ENCODE measurements at regions not wholly inside any gene's neighbourhood (a gene's known extent, or its start where the extent isn't known, plus 50 kb on each side); places are given as distances from the start of the nearest gene placed in this dataset.

DNA sequence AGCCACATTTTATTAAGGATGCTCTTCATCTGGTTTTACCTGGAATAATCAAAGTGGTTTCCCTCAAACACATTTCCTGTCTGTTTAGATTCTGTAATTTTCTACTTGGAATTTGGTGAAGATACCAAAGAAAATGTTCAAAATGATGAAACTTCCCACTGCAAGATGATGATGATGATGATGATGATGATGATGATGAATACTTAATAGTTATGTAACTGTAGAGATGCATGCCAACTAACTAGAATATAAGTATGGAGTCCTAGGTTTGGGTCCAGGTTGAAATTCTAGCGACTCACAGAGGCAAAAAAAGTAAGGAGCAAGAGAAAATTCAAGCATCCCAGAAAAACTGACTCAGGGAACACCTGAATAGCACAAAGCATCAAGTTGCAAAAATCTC lies 104.0 kb upstream of the KIAA1217 start:
- no peaks in the 10 kb centered on the region for H3K4me1 ChIP-seq
- DNase-seq (ENCODE audit: low spot score in 2 of 2): no peak
- no peak overlapping the region for H3K4me3 ChIP-seq
- H3K36me3 ChIP-seq: no peaks in the 10 kb centered on the region
- no peaks in the 10 kb centered on the region for H3K27me3 ChIP-seq
- TF ChIP-seq, protein P1, sequence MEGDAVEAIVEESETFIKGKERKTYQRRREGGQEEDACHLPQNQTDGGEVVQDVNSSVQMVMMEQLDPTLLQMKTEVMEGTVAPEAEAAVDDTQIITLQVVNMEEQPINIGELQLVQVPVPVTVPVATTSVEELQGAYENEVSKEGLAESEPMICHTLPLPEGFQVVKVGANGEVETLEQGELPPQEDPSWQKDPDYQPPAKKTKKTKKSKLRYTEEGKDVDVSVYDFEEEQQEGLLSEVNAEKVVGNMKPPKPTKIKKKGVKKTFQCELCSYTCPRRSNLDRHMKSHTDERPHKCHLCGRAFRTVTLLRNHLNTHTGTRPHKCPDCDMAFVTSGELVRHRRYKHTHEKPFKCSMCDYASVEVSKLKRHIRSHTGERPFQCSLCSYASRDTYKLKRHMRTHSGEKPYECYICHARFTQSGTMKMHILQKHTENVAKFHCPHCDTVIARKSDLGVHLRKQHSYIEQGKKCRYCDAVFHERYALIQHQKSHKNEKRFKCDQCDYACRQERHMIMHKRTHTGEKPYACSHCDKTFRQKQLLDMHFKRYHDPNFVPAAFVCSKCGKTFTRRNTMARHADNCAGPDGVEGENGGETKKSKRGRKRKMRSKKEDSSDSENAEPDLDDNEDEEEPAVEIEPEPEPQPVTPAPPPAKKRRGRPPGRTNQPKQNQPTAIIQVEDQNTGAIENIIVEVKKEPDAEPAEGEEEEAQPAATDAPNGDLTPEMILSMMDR (IDR thresholded peaks at IDR 0.05): no peak
- TF ChIP-seq POLR2AphosphoS5 (IDR thresholded peaks at IDR 0.05) (no peak), POLR2A (IDR thresholded peaks at IDR 0.05) (no peak)
- intact Hi-C loops (cut with DNase I; ENCODE audit: low total_unique reads): no loop called here
- no peaks in the 10 kb centered on the region for H3K9me3 ChIP-seq
- no peak overlapping the region for H3K27ac ChIP-seq

DNA sequence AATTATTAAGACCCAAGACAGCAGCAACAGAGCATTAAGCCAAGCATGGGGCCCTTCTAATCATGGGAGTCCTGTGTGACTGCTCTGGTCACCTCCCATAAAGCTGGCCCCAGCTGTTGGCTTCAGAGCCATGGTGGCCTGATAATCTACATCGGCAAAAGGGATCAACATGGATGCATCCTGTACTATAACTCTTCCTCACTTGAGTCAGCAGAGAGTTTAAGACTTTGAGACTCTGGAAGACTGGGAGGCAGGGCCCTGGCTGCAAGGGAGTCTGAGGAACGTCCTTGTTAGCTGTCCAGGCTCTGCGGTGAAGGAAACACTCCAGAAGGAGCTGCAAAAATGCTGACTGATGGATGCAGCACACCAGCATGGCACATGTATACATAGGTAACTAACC lies 95.0 kb upstream of the KIAA1217 start:
- Histone ChIP-seq H3K27ac (no peak overlapping the region), H3K9me3 (no peaks in the 10 kb centered on the region), H3K4me1 (no peaks in the 10 kb centered on the region), H3K4me3 (no peak overlapping the region), H3K36me3 (no peaks in the 10 kb centered on the region), H3K27me3 (no peaks in the 10 kb centered on the region)
- DNase-seq (ENCODE audit: low spot score in 2 of 2): no peak
- intact Hi-C loops (cut with DNase I; ENCODE audit: low total_unique reads): no loop called here
- TF ChIP-seq POLR2AphosphoS5 (IDR thresholded peaks at IDR 0.05) (no peak), POLR2A (IDR thresholded peaks at IDR 0.05) (no peak)
- TF ChIP-seq, protein P1 (IDR thresholded peaks at IDR 0.05): no peak

DNA sequence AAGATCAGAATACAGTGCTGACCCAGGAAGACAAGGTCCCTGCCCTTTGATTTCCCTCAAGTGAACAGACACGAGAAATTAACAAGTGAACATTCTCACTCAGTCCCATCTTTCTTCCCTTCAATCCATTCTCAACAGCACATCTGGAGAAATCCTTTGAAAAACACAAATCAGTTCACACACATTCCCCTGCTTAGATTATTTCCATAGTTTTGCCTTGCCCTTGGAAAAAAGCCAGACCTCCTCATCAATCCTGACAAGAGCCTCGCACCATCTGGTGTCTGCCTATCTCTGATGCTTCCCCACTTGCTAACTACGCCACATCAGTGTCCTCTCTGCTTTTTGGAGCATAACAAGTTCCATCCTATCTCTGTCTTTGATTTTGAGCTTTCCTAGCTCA lies 94.4 kb upstream of the KIAA1217 start:
- peak overlapping the region in 1 of 2 donors; percentile 36 for H3K27ac ChIP-seq
- intact Hi-C loops (cut with DNase I; ENCODE audit: low total_unique reads): no loop called here
- no peak for DNase-seq (ENCODE audit: low spot score in 2 of 2)
- no peaks in the 10 kb centered on the region for H3K4me1 ChIP-seq
- no peak overlapping the region for H3K4me3 ChIP-seq
- H3K27me3 ChIP-seq: no peaks in the 10 kb centered on the region
- no peaks in the 10 kb centered on the region for H3K9me3 ChIP-seq
- no peak for TF ChIP-seq POLR2A (IDR thresholded peaks at IDR 0.05)
- TF ChIP-seq, protein P1 (IDR thresholded peaks at IDR 0.05): no peak
- no peak for TF ChIP-seq POLR2AphosphoS5 (IDR thresholded peaks at IDR 0.05)
- no peaks in the 10 kb centered on the region for H3K36me3 ChIP-seq

DNA sequence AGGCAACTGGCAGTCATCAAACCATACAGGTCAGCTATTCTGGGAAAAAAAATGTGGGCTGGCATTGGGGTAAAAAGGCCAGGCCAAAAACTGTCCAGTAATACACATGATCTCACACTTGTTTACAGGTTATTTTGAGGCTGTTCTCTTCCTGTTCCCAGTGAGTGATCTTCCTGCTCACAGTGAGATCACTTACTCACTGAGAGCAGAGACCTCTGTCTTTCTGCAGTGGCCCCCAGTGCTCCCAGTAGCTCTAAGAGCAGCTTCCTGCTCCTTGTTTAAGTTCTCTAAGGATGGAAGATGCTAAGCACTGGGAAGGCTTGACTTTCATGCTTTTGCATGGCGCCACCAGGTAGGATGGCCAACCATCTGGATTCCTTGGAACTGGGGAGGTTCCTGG lies 93.5 kb upstream of the KIAA1217 start:
- intact Hi-C loops (cut with DNase I; ENCODE audit: low total_unique reads): no loop called here
- Histone ChIP-seq H3K36me3 (no peaks in the 10 kb centered on the region), H3K4me3 (no peak overlapping the region), H3K4me1 (no peaks in the 10 kb centered on the region), H3K27ac (no peak overlapping the region), H3K9me3 (no peaks in the 10 kb centered on the region), H3K27me3 (no peaks in the 10 kb centered on the region)
- TF ChIP-seq, protein P1 (IDR thresholded peaks at IDR 0.05): no peak
- DNase-seq (ENCODE audit: low spot score in 2 of 2): no peak

DNA sequence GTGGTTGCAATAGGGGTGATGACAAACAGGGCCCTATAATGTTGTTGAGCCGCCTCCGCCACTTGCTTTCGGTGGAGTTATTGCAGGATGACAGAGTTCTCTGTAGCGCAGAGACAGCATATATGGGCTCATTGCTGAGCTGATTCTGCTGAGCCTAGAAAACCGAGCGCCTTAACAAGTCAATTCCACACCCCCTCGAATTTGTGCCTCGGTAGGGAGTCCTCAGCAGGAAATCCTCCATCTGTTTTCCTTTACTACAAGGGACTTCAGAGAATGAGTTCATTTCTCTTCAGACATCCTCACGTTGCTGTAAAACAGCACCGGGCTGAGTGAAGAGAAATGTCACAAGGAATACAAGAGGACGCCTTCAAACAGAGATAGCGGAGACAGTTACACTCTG lies 90.7 kb upstream of the KIAA1217 start:
- intact Hi-C loops (cut with DNase I; ENCODE audit: low total_unique reads): no loop called here
- peak overlapping the region in 2 of 3 donors; percentile 2 to 34 for H3K4me3 ChIP-seq
- no peaks in the 10 kb centered on the region for H3K9me3 ChIP-seq
- TF ChIP-seq POLR2A (IDR thresholded peaks at IDR 0.05): no peak
- TF ChIP-seq, protein P1 (IDR thresholded peaks at IDR 0.05): no peak
- no peak for TF ChIP-seq POLR2AphosphoS5 (IDR thresholded peaks at IDR 0.05)
- no peak for DNase-seq (ENCODE audit: low spot score in 2 of 2)
- H3K27me3 ChIP-seq: no peaks in the 10 kb centered on the region
- no peaks in the 10 kb centered on the region for H3K36me3 ChIP-seq
- no peak overlapping the region for H3K27ac ChIP-seq
- H3K4me1 ChIP-seq: no peaks in the 10 kb centered on the region
